CD4-positive, alpha-beta memory T cell (primary cell): ENCODE measurements at regions not wholly inside any gene's neighbourhood (a gene's known extent, or its start where the extent isn't known, plus 50 kb on each side); places are given as distances from the start of the nearest gene placed in this dataset.

ENCODE experiments used
- CTCF ChIA-PET: fragments of 350-600 bp; sonication (Branson Sonifier 250); formaldehyde crosslinking; loops from one replicate; lab custom pipeline; 2021; ENCODE audit warnings: inconsistent platforms; ENCODE audit not compliant: partially characterized antibody; lab: Charles Lee
- POLR2A ChIA-PET: fragments of 350-600 bp; sonication (Branson Sonifier 250); formaldehyde crosslinking; loops from one replicate; lab custom pipeline; 2021; ENCODE audit not compliant: partially characterized antibody; lab: Charles Lee
- DNase-seq, 5 donors: peaks; one replicate each; pipeline versions ENCODE4 v3.0.0 to v3.0.0-alpha.2; 2020 to 2022; ENCODE audit warnings: mixed read lengths in 1 of 5
- H3K27ac ChIP-seq: one replicate; pipeline ENCODE4 v1.7.0; 2013; ENCODE audit warnings: low read depth, low read length
- H3K27me3 ChIP-seq: 2 replicates; pipeline ENCODE4 v1.7.0; 2013; ENCODE audit warnings: mild to moderate bottlenecking, low read length, moderate library complexity; ENCODE audit not compliant: insufficient read depth
- H3K36me3 ChIP-seq: 2 replicates; pipeline ENCODE4 v1.7.0; 2013; ENCODE audit warnings: mild to moderate bottlenecking, low read length, moderate library complexity; ENCODE audit not compliant: insufficient read depth
- H3K4me1 ChIP-seq: 2 replicates; pipeline ENCODE4 v1.7.0; 2013; ENCODE audit warnings: mild to moderate bottlenecking, low read length, moderate library complexity; ENCODE audit not compliant: insufficient read depth
- H3K4me3 ChIP-seq, 2 donors: one replicate each; pipeline ENCODE4 v1.7.0; 2013; ENCODE audit warnings: low read length in 2 of 2, mild to moderate bottlenecking in 1 of 2
- H3K9me3 ChIP-seq, 2 donors: one replicate each; pipeline ENCODE4 v1.7.0; 2013; ENCODE audit warnings: low read length in 2 of 2, control low read depth in 1 of 2; ENCODE audit not compliant: control insufficient read depth in 1 of 2
- H3K27ac Mint-ChIP-seq, 7 donors: one replicate each; pipeline ENCODE4 v1.8.0; 2020 to 2021; ENCODE audit warnings: mixed read lengths in 7 of 7, mild to moderate bottlenecking in 6 of 7, inconsistent platforms in 3 of 7, moderate library complexity in 3 of 7
- H3K27me3 Mint-ChIP-seq, 2 donors: one replicate each; pipeline ENCODE4 v1.8.0; 2020 to 2021; ENCODE audit warnings: mixed read lengths in 2 of 2
- H3K36me3 Mint-ChIP-seq, 2 donors: one replicate each; pipeline ENCODE4 v1.8.0; 2020 to 2021; ENCODE audit warnings: mixed read lengths in 2 of 2, inconsistent platforms in 1 of 2, mild to moderate bottlenecking in 1 of 2
- H3K4me1 Mint-ChIP-seq, 4 donors: one replicate each; pipeline ENCODE4 v1.8.0; 2020 to 2021; ENCODE audit warnings: mixed read lengths in 4 of 4, mild to moderate bottlenecking in 1 of 4
- H3K4me3 Mint-ChIP-seq, 8 donors: one replicate each; pipeline ENCODE4 v1.8.0; 2020 to 2021; ENCODE audit warnings: mixed read lengths in 8 of 8, mild to moderate bottlenecking in 7 of 8, moderate library complexity in 6 of 8, inconsistent platforms in 3 of 8
- H3K9me3 Mint-ChIP-seq, 8 donors: one replicate each; pipeline ENCODE4 v1.8.0; 2020 to 2021; ENCODE audit warnings: mixed read lengths in 8 of 8, mild to moderate bottlenecking in 5 of 8, inconsistent platforms in 3 of 8, moderate library complexity in 1 of 8
- intact Hi-C: fragments of 100-400 bp; cut with micrococcal nuclease; formaldehyde crosslinking; loops from one replicate; pipeline ENCODE4 v1.15.1; 2023

DNA sequence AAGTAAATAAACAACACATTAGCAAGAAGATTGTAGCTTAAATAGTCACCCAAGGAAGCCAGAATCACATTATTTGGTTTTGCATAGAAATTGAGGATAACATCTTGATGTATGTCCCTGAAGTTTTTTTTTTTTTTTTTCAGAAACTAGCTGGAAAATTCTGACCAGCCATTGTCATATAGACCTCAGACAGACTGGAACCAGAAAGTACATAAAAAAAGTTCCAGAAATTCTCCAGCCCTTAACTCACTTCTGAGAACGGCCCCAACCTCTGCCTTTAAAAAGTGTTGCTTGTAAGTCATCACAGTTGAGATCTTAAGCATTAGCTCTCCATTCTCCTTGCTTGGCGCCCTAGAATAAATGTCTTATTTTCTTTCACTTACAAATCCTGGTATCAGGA is 350.5 kb downstream of the CCDC85A start:
- peaks cover 0 to 13% (median 3%) of the 10 kb centered on the region in 8 donors for H3K9me3 Mint-ChIP-seq
- H3K36me3 Mint-ChIP-seq, result no peaks in the 10 kb centered on the region
- no peaks in the 10 kb centered on the region for H3K27me3 Mint-ChIP-seq
- intact Hi-C loops, result no loop called here
- H3K4me3 Mint-ChIP-seq, result no peak overlapping the region
- POLR2A ChIA-PET, result no interaction called here
- H3K27ac Mint-ChIP-seq, result no peak overlapping the region
- Histone ChIP-seq H3K4me3 (no peak overlapping the region), H3K9me3 (no peaks in the 10 kb centered on the region), H3K36me3 (no peaks in the 10 kb centered on the region), H3K27ac (no peak overlapping the region), H3K27me3 (no peaks in the 10 kb centered on the region), H3K4me1 (no peaks in the 10 kb centered on the region)
- no peaks in the 10 kb centered on the region for H3K4me1 Mint-ChIP-seq
- DNase-seq, result no peak
- CTCF ChIA-PET, result no interaction called here

DNA sequence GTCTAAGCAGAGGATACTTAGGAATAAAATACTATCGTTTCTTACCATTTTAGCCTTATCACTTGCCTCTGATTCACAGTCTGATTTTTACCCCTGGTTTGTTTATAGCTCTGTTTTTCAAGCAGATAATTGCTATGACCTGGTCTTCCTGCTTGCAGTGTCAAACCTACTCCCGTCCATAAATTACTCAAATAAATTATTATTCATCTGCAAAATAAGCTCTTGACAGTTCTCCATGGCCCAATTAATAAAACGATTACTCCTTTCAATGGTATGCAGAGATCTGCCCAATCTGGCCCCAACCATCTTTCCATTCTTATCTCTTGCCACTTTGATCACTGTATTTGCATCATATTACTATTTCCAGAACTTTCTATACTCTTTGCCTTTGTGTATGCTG is 354.0 kb downstream of the CCDC85A start:
- H3K27ac Mint-ChIP-seq, result no peak overlapping the region
- no peak overlapping the region for H3K27ac ChIP-seq
- H3K27me3 Mint-ChIP-seq, result no peaks in the 10 kb centered on the region
- no peak overlapping the region for H3K4me3 Mint-ChIP-seq
- DNase-seq, result no peak
- H3K36me3 ChIP-seq, result no peaks in the 10 kb centered on the region
- H3K9me3 ChIP-seq, result no peaks in the 10 kb centered on the region
- no peaks in the 10 kb centered on the region for H3K27me3 ChIP-seq
- no peaks in the 10 kb centered on the region for H3K4me1 Mint-ChIP-seq
- H3K9me3 Mint-ChIP-seq, result peaks cover 5 to 16% (median 8%) of the 10 kb centered on the region in 8 donors
- no peaks in the 10 kb centered on the region for H3K4me1 ChIP-seq
- ChIA-PET POLR2A (no interaction called here), CTCF (no interaction called here)
- H3K36me3 Mint-ChIP-seq, result no peaks in the 10 kb centered on the region
- intact Hi-C loops, result no loop called here
- no peak overlapping the region for H3K4me3 ChIP-seq

DNA sequence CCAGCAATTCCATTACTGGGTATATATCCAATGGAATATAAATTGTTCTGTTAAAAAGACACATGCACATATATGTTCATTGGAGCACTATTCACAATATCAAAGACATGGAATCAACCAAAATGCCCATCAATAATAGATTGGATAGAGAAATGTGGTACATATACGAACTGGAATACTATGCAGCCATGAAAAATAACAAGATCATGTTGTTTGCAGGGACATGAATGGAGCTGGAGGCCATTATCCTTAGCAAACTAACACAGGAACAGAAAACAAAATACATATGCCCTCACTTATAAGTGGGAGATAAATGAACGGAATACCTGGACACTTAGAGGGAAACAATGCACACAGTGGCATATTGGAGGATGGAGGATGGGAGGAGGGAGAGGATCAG is 355.8 kb downstream of the CCDC85A start:
- ChIA-PET CTCF (no interaction called here), POLR2A (no interaction called here)
- intact Hi-C loops, result no loop called here
- Mint-ChIP-seq H3K4me1 (no peaks in the 10 kb centered on the region), H3K4me3 (no peak overlapping the region), H3K9me3 (peaks cover 5 to 14% (median 12%) of the 10 kb centered on the region in 8 donors), H3K27ac (no peak overlapping the region), H3K36me3 (no peaks in the 10 kb centered on the region), H3K27me3 (no peaks in the 10 kb centered on the region)
- H3K4me3 ChIP-seq, result no peak overlapping the region
- no peaks in the 10 kb centered on the region for H3K36me3 ChIP-seq
- no peak for DNase-seq
- H3K27me3 ChIP-seq, result no peaks in the 10 kb centered on the region
- H3K4me1 ChIP-seq, result no peaks in the 10 kb centered on the region
- H3K27ac ChIP-seq, result no peak overlapping the region
- H3K9me3 ChIP-seq, result no peaks in the 10 kb centered on the region

DNA sequence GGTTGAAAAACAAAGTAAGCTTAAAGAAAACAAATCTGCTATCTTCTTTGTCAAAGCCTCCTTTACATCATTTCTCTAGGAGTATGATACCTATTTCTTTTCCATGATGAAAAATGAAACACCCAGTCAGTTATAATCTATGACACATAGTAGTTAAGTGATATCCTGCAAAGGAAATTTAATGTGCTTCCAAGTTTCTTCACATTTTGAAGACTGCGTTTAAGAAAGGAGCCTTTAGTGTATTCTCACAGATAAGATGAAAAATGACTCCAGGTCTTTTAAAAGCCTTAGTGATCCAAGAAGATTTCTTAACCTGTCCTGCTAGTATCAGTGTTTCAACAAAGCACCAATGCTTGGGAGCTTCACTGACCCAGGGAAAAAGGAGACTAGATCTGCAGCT is 356.7 kb downstream of the CCDC85A start:
- Mint-ChIP-seq H3K9me3 (peaks cover 5 to 14% (median 13%) of the 10 kb centered on the region in 8 donors), H3K4me1 (no peaks in the 10 kb centered on the region), H3K4me3 (no peak overlapping the region), H3K36me3 (no peaks in the 10 kb centered on the region), H3K27me3 (no peaks in the 10 kb centered on the region), H3K27ac (no peak overlapping the region)
- H3K4me3 ChIP-seq, result no peak overlapping the region
- no peaks in the 10 kb centered on the region for H3K27me3 ChIP-seq
- intact Hi-C loops, result no loop called here
- ChIA-PET POLR2A (no interaction called here), CTCF (no interaction called here)
- H3K27ac ChIP-seq, result no peak overlapping the region
- no peaks in the 10 kb centered on the region for H3K4me1 ChIP-seq
- no peaks in the 10 kb centered on the region for H3K36me3 ChIP-seq
- no peak for DNase-seq
- no peaks in the 10 kb centered on the region for H3K9me3 ChIP-seq

DNA sequence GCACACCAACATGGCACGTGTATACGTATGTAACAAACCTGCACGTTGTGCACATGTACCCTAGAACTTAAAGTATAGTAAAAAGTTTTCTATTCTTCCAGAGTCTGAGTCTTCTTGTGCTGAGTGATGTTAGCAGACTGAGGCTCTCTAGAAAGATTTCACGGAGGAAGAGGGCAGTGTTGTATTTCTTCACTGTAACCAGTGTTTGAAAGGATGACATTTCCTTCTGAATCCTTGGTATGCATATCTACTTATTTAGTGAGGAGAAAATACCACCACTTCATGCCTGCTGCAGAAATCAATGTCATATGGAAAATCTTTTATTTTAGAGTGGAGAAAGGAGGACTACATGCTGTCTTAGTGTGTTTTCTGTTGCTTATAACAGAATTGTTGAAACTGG is 357.1 kb downstream of the CCDC85A start:
- Mint-ChIP-seq H3K27ac (no peak overlapping the region), H3K4me1 (no peaks in the 10 kb centered on the region), H3K36me3 (no peaks in the 10 kb centered on the region), H3K27me3 (no peaks in the 10 kb centered on the region), H3K9me3 (peaks cover 5 to 14% (median 13%) of the 10 kb centered on the region in 8 donors), H3K4me3 (no peak overlapping the region)
- Histone ChIP-seq H3K36me3 (no peaks in the 10 kb centered on the region), H3K4me1 (no peaks in the 10 kb centered on the region), H3K27ac (no peak overlapping the region), H3K27me3 (no peaks in the 10 kb centered on the region), H3K9me3 (no peaks in the 10 kb centered on the region), H3K4me3 (no peak overlapping the region)
- intact Hi-C loops, result no loop called here
- ChIA-PET POLR2A (no interaction called here), CTCF (no interaction called here)
- DNase-seq, result no peak

DNA sequence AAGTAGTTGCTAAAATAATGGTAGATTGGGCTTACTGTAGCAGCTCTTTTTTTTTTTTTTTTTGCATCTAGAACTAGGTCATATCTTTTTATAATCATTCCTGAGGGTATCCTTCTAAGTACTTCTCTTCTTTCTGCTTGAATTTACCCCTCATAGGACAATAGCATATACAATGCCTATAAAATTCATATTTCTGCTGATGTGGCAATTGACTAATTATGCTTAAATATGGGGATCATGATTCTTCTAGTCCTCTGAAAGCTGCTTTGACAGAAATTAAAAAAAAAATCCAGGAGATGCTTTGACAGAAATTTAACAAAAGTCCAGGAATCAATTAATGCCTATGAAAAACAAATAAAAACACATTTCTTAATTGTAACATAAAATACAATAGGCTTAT is 358.4 kb downstream of the CCDC85A start:
- no peak overlapping the region for H3K4me3 Mint-ChIP-seq
- H3K27ac Mint-ChIP-seq, result no peak overlapping the region
- CTCF ChIA-PET, result no interaction called here
- H3K4me1 Mint-ChIP-seq, result no peaks in the 10 kb centered on the region
- POLR2A ChIA-PET, result interaction anchor here (0.6 kb wide), 1 partner anchor 11 kb away, joined by 3 read pairs; no protein-coding TSS in a partner anchor
- H3K4me3 ChIP-seq, result no peak overlapping the region
- no peaks in the 10 kb centered on the region for H3K27me3 ChIP-seq
- no peaks in the 10 kb centered on the region for H3K27me3 Mint-ChIP-seq
- H3K27ac ChIP-seq, result no peak overlapping the region
- no peaks in the 10 kb centered on the region for H3K36me3 Mint-ChIP-seq
- DNase-seq, result no peak
- no peaks in the 10 kb centered on the region for H3K4me1 ChIP-seq
- intact Hi-C loops, result no loop called here
- peaks cover 3 to 15% (median 12%) of the 10 kb centered on the region in 8 donors for H3K9me3 Mint-ChIP-seq
- no peaks in the 10 kb centered on the region for H3K9me3 ChIP-seq
- no peaks in the 10 kb centered on the region for H3K36me3 ChIP-seq

DNA sequence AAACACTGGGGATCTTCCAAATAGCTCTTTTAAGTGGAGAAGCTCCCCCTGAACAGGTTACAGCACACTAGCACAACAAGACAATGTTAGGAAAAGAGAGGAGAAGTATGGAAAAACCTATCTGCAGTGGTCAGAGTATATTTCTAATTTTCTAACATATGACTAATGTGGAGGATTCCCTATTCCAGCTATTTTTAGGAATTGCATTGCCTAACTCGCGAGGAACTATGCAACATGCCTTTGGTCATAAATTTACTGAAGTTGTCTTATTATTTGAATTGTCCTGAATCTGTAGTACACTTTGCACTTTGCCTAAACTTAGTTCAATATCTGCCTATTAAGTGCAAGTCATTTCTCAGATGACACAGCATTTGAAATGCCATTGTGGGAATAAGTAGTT is 381.4 kb downstream of the CCDC85A start:
- no peaks in the 10 kb centered on the region for H3K36me3 Mint-ChIP-seq

DNA sequence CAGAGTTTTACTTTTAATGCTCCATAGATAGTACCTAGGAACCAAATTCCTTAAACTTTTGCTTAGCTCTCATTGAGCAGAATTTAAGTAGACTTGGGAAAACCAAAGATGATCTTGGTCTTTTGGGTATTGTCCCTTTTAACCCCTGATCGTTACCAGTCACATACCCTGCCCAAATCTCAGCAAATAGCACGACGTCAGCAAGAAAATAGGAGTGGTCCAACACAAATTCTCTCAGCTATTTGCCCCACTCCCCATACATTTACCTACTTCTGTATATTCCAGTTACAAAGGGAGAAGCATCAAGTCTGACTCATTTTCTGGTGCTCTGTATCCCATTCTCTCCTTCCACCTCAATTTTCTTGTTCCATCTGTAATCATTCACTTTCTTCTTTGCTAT is 387.3 kb downstream of the CCDC85A start:
- H3K9me3 Mint-ChIP-seq, result peaks cover 0 to 15% (median 6%) of the 10 kb centered on the region in 8 donors
- Histone ChIP-seq H3K4me3 (no peak overlapping the region), H3K27me3 (no peaks in the 10 kb centered on the region), H3K9me3 (peaks cover 0 to 8% of the 10 kb centered on the region in 2 donors), H3K36me3 (no peaks in the 10 kb centered on the region), H3K4me1 (no peaks in the 10 kb centered on the region), H3K27ac (no peak overlapping the region)
- intact Hi-C loops, result no loop called here
- no peak for DNase-seq
- H3K36me3 Mint-ChIP-seq, result no peaks in the 10 kb centered on the region
- no peak overlapping the region for H3K4me3 Mint-ChIP-seq
- ChIA-PET CTCF (no interaction called here), POLR2A (no interaction called here)
- no peaks in the 10 kb centered on the region for H3K27me3 Mint-ChIP-seq
- no peak overlapping the region for H3K27ac Mint-ChIP-seq
- H3K4me1 Mint-ChIP-seq, result no peaks in the 10 kb centered on the region

More for the DNA sequence above, 381.4 kb downstream of the CCDC85A start:
- H3K36me3 ChIP-seq, result no peaks in the 10 kb centered on the region
- ChIA-PET CTCF (no interaction called here), POLR2A (no interaction called here)
- intact Hi-C loops, result no loop called here
- H3K4me1 ChIP-seq, result no peaks in the 10 kb centered on the region
- no peaks in the 10 kb centered on the region for H3K27me3 ChIP-seq
- no peak overlapping the region for H3K4me3 ChIP-seq
- Mint-ChIP-seq H3K27ac (no peak overlapping the region), H3K4me1 (no peaks in the 10 kb centered on the region), H3K4me3 (no peak overlapping the region), H3K9me3 (peaks cover 0 to 11% (median 4%) of the 10 kb centered on the region in 8 donors), H3K27me3 (no peaks in the 10 kb centered on the region)
- H3K27ac ChIP-seq, result no peak overlapping the region
- no peaks in the 10 kb centered on the region for H3K9me3 ChIP-seq
- DNase-seq, result no peak
